Frontal cortex (tissue), 3 donors: ENCODE measurements at regions not wholly inside any gene's neighbourhood (a gene's known extent, or its start where the extent isn't known, plus 50 kb on each side); places are given as distances from the start of the nearest gene placed in this dataset.
A peak's percentile ranks its signal among the peaks of the same experiment; 100 is the strongest.
"Not testable (repeated sequence)": the region's sequence is repeated elsewhere in the genome, so short reads cannot be mapped to it uniquely, and the experiment has no call there.

ENCODE experiments used
- DNase-seq, 2 donors: peaks; one replicate each; pipeline ENCODE4 v3.0.0; 2012; ENCODE audit warnings: low spot score in 2 of 2
- FAIRE-seq: peaks from 2 replicates; lab custom pipeline; 2012; peaks lifted over from hg19 to GRCh38; lab: Jason Lieb, UNC
- donor health status: control.
- donor health status: control.
- donor health status: control.

DNA sequence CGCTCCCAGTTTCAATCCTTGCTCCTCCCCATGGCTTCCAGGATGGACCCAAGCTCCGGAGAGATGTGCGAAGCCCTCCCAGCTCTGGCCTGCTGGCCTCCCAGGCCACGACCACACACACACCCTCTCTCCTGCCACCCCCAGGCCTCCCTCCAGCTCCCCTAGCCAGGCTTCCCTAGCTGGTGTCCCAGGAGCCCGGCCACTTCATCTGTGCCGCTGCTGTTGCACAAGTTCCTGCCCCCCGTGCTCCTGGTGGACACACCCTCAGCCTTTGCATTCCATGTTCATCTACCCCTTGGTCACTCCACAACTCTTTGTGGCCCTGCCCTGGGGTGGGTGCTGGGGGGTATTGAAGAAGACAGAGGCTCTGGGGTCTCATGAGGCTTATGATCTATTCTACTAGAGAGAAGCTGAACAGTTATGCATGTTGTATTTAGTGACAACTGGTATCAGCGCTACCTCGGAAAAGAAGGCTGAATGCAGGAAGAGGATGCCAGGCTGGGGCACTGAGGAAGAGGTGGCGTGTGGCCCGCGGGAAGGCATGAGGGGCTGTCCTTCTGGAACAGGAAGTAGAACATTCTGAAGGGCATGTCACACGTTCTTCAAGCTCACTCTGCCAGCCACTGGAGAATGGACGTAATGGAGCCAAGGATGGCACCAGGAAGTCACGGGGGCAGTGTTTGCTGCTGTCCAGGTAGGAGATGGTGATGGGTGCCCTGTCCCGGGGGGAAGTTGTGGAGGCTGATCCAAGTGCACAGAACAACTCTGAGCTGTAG lies 172.4 kb downstream of the PSMG1 start:
- FAIRE-seq, result no peak
- no peak for DNase-seq

DNA sequence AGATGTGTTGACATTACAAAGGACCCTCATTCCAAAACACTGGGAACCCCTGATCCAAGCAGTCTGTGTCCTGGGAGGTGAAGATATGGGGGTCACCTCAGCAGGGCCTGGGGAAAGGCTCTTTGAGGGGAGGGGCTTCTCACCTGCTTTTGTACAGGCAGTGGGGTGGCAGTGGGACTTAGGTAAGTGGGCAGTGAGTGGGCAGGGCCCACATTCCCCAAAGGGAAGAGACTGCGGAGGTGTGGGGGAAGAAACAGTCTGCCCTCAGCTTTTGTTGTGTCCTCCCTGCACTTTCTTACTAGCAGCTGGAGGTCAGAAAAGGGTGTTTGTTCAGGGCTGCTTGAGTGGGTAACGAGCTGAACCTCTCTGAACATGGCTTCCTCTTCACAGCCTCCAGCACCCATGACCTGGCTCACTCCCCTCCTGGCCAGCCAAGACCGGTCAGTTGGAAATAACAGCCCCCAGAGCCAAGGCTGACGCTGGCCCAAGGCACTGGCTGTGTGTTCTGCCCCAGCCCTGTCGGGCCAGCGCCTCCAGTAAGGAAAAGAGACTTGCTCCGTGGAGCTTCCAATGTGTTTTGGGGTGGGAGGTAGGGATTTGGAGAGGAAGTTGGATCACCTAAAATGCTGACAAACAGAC lies 173.5 kb downstream of the PSMG1 start:
- DNase-seq (no peak), FAIRE-seq (no peak)

DNA sequence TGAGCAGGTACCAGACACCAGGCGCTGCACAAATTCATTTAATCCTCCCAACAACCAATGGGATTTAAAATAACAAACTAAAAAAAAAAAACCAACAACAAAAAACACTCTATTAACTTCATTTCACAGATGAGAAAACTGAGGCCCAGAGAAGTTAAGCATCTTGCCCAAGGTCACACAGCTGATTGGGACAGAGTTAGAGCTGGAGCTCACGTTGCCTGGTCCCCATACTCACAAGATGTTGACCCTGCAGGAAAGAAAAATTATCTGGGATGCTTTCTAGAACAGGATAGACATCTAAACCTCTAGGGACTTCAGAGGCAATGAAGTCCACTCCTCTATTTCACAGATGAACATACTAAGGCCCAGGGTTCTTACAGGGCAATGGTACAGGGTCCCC lies 175.3 kb downstream of the PSMG1 start:
- DNase-seq (no peak), FAIRE-seq (no peak)

DNA sequence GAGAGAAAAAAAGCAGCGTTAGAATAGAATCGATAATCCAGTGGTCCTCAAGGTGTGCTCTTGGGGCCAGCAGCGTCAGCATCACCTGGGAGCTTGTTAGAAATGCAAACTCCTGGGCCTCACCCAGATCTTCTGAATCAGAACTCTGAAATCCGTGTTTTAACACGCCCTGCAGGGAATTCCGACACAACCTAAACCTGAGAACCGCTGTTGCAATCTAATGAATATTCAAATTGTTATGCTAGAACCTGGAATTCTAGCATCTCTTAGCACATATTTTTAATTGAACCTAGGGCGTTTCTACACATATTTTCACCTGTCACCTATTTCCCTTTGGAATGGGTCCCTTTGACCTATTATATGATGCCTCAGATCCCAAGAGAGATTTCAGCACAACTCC lies 175.7 kb downstream of the PSMG1 start:
- no peak for FAIRE-seq
- DNase-seq, result no peak

DNA sequence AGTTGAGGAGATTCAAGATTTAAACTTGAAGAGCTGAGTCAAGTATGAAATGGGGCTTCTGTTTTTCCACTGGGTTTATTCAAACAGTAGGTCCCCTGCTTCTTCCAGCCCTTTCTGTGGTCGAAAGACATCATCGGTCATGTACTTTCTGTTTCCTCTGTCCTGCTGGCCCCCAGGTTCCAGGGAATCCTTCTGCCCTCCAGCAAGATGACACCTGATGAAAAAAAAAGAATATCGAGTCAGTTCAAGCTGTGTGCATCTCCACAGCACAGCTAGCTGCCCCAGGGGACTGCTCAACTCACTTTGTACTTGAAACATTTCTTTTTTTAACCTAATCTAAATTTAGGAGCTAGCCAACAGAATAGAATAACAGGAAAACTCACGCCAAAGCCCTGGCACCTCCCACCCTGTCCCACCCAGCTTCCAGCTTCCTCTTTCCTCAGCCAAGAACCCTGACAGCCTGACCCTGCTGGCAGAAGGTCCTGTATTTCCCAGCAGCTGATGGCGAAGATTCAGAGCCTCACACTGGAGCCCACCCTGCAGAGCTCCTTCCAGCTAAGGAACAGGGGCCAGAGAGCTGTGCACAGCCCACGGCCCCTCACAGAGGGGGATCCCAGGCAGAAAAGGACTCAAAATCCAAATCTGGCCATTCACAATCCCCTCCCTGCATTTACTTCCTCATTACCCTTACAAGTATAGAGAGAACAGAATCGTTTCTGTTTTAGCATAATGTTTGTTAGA lies 176.5 kb downstream of the PSMG1 start:
- FAIRE-seq (no peak), DNase-seq (peak; percentile 48 to 58)

DNA sequence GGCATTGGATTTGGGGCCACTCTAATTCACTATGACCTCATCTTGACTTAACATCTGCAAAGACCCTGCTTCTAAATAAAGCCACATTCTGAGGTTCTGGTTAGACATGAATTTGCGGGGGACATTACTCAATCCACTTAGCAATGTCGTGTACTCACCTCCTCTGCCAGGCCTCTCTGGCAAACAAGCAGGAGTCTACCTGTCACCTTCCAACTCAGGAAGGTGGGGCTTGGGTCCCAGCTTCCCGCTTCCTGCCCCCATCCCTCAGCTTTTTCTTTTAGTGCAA lies 177.8 kb downstream of the PSMG1 start:
- DNase-seq, result no peak
- FAIRE-seq, result no peak

DNA sequence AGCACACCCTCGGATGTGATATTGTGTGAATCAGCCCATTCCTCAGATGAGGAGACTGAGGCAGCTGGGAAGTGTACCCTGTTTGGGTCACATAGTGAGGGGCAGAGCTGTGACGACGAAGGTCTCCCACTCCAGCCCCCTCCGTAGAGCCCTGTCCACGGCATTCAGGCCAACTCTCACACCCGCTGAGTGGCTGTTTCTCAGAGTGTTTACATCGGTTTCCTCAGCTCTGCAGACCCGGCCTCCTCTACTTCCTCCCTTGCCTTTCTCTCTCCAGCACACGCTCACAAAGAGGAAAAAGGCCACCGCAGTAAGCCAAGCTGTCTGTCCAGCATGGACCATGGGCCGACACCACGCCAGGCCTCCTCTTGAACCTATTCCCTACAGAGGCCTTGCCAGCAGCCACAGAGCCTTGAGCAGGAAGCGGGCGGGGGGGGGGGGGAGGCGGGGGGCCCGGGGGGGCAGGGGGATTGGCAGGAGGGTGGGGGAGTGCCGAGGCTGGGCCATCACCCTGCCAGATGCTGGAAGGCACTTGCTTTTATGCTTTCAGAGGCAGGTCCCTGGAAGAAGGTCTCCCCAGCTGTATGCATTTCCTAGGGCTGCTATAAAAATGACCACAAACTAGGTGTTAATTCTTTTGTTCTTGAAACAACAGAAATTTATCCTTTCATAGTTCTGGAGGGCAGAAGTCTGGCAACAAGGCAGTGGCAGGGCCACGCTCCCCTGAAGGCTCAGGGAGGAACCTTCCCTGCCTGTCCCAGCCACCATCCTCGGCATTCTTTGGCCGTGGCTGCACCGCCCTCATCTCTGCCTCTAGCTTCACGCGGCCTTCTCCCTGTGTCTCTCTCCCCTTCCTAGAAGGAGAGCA lies 178.4 kb downstream of the PSMG1 start:
- FAIRE-seq (no peak), DNase-seq (peak in 1 of 2 donors; percentile 35)

DNA sequence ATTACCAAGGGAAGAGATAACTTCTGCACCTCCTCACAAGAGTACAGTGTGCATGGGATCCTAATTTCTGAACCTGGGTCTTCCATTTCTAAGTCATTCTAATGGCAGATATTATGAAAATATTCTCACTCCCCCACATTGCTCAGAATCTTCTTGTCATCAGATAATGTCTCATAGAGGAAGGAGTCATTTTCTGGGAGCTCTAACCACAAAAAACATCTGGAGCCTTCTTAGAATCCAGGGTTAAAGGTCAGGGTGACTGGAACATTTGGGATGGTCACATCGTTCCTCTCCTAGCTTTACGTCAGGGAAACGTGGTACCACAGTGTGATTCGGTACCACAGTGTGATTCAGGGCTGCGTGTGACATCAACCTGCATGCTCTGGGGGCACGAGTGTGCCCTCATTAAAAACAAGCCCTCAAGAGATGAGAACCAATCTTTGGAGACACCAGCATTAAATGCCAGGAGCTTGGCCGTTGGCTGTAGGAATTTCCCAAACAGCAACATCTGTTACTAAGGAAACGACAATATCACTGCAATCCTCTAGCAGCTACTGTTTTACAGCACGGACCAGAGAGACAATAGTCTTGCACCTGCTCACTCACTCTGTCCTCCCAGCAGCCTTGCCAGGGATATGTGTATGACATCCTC lies 179.1 kb downstream of the PSMG1 start:
- FAIRE-seq (no peak), DNase-seq (no peak)

DNA sequence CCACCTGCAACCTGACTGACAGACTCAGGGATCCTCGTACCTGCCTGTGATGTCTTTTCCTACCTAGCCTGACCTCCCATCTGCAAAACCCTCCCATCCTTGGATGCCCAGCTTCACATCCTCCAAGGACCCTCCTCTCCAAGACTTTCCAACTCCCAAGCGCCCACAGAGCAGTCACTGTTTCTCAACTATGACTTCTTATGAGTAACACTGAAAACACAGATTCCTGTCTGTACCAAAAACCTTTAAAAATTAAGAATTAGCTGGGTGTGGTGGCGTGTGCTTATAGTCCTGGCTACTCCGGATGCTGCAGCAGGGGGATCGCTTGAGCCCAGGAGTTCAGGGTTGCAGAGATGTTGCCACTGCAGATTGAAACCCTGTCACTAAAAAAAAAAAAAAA lies 181.9 kb downstream of the PSMG1 start:
- DNase-seq (no peak), FAIRE-seq (no peak)

DNA sequence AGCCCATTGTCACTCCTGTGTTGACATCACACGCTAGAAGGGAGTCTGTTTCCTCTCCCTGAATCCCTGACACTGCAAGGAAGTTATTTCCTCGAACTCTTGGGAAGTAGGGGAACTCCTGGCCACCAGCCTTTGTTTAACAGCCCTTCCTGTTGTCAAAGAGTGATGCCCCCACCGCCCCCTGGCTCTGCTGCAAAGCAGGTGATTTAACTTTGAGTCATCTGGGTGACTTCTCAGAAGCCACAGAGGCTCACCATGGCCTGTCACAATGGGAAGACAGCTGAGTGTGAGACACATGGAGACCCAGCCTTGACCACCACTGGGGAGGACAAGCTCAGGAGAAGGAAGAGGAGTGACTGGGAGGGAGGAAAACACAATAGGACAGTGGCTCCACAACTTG lies 182.8 kb downstream of the PSMG1 start:
- FAIRE-seq (no peak), DNase-seq (no peak)

DNA sequence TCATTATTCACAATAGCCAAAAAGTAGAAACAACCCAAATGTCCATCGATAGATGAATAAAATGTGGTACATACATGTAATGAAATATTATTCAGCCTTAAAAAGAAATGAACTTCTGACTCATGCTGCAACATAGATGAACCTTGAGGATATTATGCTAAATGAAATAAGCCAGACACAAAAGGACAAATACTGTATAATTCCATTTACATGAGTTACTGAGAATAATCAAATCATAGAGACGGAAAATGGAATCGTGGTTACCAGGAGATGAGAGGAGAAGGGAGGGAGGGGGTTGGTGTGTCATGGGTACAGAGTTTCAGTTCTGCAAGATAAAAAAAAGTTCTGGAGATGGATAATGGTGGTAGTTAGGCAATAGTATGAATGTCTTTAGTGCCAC lies 184.1 kb downstream of the PSMG1 start:
- no peak for DNase-seq
- no peak for FAIRE-seq

DNA sequence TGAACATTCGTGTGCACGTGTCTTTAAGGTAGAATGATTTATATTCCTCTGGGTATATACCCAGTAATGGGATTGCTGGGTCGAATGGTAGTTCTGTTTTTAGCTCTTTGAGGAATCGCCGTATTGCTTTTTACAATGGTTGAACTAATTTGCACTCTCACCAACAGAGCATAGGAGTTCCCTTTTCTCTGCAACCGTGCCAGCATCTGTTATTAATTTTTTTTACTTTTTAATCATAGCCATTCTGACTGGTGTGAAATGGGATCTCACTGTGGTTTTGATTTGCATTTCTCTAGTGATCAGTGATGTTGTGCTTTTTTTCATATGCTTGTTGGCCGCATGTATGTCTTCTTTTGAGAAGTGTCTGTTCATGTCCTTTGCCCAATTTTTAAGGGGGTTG lies 185.0 kb downstream of the PSMG1 start:
- not testable (repeated sequence) for DNase-seq, FAIRE-seq

DNA sequence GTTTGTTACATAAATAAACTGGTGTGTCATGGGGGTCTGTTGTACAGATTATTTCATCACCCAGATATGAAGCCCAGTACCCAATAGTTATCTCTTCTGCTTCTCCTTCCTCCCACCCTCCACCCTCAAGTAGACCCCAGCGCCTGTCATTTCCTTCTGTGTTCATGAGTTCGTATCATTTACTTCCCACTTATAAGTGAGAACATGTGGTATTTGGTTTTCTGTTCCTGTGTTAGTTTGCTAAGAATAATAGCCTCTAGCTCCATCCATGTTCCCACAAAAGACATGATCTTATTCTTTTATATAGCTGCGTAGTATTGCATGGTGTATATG lies 185.4 kb downstream of the PSMG1 start:
- not testable (repeated sequence) for FAIRE-seq, DNase-seq

DNA sequence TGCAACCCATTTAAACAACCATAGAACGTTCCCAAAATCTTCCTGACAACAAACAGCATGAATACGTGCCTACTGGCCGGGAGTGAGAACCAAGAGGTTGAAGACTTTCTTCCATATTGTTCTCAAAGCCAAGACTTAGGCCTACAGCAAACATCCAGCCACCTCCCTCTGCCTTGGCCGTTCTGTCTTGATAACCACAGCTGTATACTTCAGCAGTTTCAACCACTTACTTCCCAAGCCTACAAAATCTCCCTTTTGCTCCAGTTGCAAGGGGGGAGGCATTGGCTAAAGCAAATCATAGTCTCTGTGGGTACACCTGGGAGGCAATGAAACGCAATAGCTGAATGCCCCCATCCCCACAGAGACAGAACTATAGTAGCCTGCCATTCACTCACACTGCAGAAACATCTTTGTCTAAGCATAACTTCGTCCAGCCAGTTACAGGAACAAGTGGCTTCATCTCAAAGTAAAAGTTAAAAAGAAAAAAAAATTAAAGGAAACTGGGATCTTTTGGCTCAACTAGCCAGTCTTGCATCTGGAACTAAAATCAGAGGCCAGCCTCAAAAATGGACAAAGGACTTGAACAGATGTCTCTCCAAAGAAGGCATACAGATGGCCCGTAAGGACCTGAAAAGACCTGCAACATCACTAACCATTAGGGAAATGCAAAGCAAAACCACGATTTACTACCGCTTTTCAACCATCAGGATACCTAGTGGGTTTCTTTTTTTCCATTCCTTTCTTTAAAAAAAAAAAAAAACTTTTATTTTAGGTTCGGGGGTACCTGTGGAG lies 186.0 kb downstream of the PSMG1 start:
- DNase-seq, result no peak
- no peak for FAIRE-seq

DNA sequence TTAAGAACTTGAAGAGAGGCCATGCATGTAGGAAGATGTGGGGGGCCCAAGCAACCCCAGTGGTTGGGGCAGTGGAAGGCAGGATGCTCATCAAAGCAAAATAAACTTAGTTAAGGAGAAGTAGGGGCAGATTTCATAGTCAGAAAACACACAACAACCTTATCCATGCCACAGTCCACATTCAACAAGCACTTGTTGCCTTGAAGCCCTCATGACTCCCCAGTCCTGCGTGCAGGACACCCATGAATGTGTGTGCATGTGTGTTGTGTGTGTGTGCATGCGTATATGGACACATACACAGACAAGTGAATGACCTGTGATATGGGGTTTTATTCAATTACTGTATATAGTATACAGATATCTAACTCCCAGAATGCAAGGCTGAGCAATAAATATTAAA lies 186.9 kb downstream of the PSMG1 start:
- no peak for FAIRE-seq
- no peak for DNase-seq

DNA sequence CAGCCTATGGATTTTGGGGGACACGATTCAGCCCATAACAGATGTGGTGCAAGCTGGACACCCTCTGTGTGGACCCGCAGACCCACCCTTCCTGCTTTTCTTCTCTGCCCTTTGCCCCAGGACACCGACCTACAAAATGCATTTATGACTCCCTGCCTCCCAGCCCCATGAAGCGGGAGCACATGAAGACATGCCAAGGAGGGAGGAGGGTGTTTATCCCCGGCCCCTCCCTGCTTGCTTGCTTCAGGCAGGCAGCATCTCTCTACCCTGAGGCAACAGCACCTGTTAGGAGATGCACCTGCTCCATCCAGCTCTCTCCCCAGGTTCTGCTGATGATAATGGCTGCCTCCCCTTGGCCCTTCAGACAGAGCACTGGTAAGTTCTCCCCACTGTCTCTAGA lies 187.5 kb downstream of the PSMG1 start:
- FAIRE-seq (no peak), DNase-seq (no peak)

DNA sequence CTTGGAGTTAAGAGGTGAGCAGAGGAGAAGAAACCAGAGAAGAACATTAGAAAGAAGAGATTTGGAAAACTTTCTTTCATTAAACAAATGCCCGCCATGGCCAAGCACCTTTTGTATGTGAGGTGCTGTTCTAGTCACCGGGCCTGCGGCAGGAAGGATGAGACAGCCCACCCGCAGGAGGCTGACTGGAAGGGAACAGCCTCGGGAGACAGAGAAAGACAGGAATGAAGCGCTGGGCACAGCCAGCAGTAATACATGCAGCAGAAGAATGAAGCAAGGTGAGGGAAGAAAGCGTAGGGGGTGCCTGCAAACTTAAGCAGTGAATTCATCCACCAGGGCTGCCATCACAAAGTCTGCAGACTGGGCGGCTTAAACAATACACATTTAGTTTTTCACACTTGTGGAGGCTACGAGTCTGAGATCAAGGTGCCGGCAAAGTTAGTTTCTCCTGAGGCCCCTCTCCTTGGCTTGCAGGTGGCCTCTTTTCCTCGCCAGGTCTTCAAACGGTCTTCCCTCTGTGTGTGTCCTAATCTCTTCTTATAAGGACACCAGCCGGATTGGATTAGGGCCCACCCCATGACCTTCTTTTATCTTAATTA lies 188.1 kb downstream of the PSMG1 start:
- no peak for FAIRE-seq
- DNase-seq, result no peak

DNA sequence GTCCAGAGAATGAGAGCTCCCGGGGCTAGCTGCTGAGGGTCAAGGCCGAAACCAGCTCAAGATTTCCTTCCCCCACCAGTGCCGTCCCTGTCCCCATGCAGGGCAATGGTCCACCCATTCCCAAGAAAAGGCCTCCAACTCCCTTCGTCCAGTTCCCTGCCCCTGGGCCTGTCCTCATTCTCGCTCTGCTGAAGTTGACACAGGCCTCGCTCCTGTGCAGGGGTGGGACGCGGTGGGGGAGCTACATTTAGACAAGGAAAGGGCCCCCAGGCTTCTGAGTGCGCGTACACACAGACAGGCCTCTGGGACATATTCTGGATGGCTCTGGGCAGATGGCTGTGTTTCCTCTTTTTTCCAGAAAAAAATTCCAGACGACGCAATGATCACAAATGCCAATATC lies 188.3 kb downstream of the ETS2 start:
- FAIRE-seq (no peak), DNase-seq (no peak)

DNA sequence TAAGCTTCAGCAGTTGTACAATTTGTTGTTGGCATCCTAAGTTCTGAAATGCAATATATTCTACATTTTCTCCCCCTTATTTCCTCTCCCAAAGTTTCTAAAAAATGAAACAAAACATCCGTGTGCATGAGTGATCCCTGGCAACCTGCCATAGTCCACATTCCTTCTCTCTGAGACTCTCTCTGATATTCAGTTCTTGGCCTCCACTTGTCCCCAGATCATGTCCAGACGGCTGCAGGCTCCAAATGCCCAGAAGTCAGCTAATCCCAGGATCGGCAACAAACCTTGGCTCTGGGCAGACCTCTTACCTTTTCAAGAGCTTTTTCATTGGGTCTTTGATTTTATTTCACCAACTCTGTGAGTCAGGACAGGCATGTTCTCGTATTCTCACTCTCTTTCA lies 187.8 kb downstream of the ETS2 start:
- no peak for DNase-seq
- no peak for FAIRE-seq
